ENCODE measurements at regions not wholly inside any gene's neighbourhood (a gene's known extent, or its start where the extent isn't known, plus 50 kb on each side); places are given as distances from the start of the nearest gene placed in this dataset.
"Not testable (repeated sequence)": the region's sequence is repeated elsewhere in the genome, so short reads cannot be mapped to it uniquely, and the experiment has no call there.

DNA sequence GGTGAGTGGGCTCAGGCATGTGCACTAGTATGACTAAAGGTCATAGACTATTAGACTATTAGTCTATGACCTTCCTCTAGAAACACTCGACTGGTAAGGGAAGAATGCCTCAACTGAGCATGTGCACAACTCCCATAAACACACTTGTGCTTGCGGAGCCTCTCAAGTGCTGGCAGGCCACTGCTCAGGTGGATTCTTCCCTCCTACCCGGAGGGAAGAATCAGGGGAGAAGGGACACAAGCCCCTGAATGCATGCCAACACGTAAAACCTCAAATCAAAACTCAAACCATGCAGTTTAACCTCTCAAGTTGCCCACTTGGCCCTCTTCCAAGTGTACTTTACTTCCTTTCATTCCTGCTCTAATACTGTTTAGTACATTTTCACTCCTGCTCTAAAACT lies 287.6 kb upstream of the SGCG start:
- H3K4me3 ChIP-seq, result no peak overlapping the region
- no peak overlapping the region for H3K27ac ChIP-seq
- H3K36me3 ChIP-seq, result no peaks in the 10 kb centered on the region
- H3K4me1 ChIP-seq, result no peaks in the 10 kb centered on the region
- no peak for DNase-seq
- TF ChIP-seq, protein P1, sequence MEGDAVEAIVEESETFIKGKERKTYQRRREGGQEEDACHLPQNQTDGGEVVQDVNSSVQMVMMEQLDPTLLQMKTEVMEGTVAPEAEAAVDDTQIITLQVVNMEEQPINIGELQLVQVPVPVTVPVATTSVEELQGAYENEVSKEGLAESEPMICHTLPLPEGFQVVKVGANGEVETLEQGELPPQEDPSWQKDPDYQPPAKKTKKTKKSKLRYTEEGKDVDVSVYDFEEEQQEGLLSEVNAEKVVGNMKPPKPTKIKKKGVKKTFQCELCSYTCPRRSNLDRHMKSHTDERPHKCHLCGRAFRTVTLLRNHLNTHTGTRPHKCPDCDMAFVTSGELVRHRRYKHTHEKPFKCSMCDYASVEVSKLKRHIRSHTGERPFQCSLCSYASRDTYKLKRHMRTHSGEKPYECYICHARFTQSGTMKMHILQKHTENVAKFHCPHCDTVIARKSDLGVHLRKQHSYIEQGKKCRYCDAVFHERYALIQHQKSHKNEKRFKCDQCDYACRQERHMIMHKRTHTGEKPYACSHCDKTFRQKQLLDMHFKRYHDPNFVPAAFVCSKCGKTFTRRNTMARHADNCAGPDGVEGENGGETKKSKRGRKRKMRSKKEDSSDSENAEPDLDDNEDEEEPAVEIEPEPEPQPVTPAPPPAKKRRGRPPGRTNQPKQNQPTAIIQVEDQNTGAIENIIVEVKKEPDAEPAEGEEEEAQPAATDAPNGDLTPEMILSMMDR (IDR thresholded peaks at IDR 0.05), result no peak
- peaks cover 0 to 11% (median 0%) of the 10 kb centered on the region in 11 donors for H3K9me3 ChIP-seq
- H3K27me3 ChIP-seq, result no peaks in the 10 kb centered on the region
- no peak for ATAC-seq
- intact Hi-C loops (cut with DNase I), result no loop called here
- WGBS, 2 donors, result 68 to 72% methylated on average over 4 of the region's 4 CpGs

DNA sequence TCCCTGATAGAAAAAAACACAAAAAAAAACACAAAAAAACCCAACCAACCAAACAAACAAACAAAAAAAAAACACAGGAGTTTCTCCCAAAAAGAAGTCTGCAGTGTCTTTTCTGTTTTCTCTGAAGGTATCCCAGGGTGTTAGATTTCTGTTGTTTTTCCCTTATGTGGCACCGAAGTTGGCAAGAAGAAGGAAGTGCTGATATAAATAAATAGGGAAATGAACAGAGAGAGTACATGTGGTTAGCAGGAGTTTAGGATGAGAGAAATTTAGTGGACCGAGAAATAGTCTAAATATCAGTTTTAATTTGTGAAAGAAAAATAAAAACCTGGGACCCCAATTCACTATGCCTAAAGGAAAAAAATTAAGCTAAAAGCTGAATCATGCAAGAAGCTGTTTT lies 287.0 kb upstream of the SGCG start:
- WGBS, 2 donors, result 66 to 75% methylated on average over 2 of the region's 2 CpGs
- Histone ChIP-seq H3K36me3 (no peaks in the 10 kb centered on the region), H3K9me3 (peaks cover 0 to 11% (median 0%) of the 10 kb centered on the region in 11 donors), H3K27me3 (no peaks in the 10 kb centered on the region), H3K4me1 (no peaks in the 10 kb centered on the region), H3K27ac (no peak overlapping the region), H3K4me3 (no peak overlapping the region)
- DNase-seq (no peak), ATAC-seq (no peak)
- intact Hi-C loops (cut with DNase I), result no loop called here
- TF ChIP-seq, protein P1 (IDR thresholded peaks at IDR 0.05), result no peak

DNA sequence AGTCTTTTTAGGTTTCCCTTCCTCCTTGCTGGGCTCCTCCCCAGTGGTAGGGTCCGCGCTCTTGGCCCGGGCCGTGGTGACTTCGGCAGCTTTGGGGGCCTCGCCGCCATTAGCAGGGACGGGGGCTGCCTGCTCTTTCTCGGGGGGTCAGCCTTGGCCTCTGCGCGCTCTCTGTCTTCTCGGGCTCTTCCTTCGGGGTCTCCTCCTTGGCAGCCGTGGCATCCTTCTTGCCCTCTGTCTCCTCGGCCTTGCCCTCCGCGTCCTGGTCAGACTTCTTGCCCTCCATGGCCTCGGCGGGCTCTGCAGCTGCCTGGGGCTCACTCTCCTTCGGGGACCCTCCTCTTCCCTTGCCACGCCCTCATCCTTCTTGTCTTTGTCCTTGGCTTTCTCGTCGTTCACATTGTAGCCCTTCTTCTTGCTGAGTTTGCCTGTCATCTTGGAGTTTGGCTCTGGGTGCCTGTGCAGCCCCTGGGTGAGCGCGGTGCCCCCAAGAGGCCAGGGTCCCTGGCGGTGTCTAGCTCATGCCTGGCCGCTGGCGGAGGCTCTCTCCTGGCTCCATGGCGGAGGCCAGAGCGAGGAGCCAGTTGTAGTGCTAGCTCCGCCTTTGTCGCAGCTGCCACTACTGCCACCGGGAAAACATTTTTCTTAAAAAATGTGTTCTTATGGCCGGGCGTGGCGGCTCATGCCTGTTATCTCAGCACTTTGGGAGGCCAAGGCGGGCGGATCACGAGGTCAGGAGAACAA lies 283.0 kb upstream of the SGCG start:
- no peaks in the 10 kb centered on the region for H3K27me3 ChIP-seq
- DNase-seq (no peak), ATAC-seq (no peak)
- H3K4me1 ChIP-seq, result no peaks in the 10 kb centered on the region
- 89 to 95% methylated on average over 39 of the region's 39 CpGs for WGBS, 2 donors
- intact Hi-C loops (cut with DNase I), result no loop called here
- TF ChIP-seq, protein P1 (IDR thresholded peaks at IDR 0.05), result no peak
- peaks cover 0 to 11% (median 0%) of the 10 kb centered on the region in 11 donors for H3K9me3 ChIP-seq
- no peak overlapping the region for H3K27ac ChIP-seq
- H3K4me3 ChIP-seq, result no peak overlapping the region
- H3K36me3 ChIP-seq, result no peaks in the 10 kb centered on the region

DNA sequence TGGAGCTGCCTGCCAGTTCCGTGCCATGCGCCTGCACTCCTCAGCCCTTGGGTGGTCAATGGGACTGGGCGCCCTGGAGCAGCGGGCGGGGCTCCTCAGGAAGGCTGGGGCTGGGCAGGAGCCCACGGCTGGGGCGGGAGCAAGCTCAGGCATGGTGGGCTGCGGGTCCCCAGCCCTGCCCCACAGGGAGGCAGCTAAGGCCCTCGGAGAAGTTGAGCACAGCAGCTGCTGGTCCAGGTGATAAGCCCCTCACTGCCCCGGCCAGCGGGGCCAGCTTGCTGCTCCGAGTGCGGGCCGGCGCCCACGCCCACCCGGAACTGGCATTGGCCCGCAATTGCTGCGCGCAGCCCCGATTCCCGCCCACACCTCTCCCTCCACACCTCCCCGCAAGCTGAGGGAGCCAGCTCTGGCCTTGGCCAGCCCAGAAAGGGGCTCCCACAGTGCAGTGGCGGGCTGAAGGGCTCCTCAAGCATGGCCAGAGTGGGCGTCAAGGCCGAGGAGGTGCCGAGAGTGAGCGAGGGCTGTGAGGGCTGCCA lies 280.3 kb upstream of the SGCG start:
- H3K4me1 ChIP-seq; H3K36me3 ChIP-seq; H3K27ac ChIP-seq; H3K27me3 ChIP-seq; DNase-seq; ATAC-seq; H3K4me3 ChIP-seq; intact Hi-C loops (cut with DNase I): not testable (repeated sequence)
- 87 to 93% methylated on average over 28 of the region's 28 CpGs for WGBS, 2 donors
- peaks cover 0 to 11% (median 0%) of the 10 kb centered on the region in 11 donors for H3K9me3 ChIP-seq

DNA sequence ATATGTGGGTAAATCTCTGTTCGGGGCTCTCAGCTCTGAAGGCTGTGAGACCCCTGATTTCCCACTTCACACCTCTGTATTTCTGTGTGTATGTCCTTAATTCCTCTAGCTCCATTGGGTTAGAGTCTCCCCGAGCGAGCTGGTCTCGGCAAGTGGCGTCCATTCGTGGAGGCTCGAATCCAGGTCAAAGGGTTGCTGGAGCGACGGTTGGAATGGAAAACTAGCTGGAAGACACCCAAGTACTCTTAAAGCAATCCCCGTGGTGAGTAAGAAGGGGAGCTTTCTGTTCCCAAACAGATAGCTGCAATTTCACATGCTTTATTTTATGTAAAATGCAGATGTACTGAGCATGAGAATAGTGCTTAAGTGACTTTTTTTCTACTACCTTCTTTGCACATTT lies 277.5 kb upstream of the SGCG start:
- TF ChIP-seq, protein P1 (IDR thresholded peaks at IDR 0.05), result no peak
- peak in 1 of 2 donors; percentile 21 for DNase-seq
- no peak for ATAC-seq
- no peaks in the 10 kb centered on the region for H3K36me3 ChIP-seq
- H3K27me3 ChIP-seq, result no peaks in the 10 kb centered on the region
- H3K9me3 ChIP-seq, result peaks cover 0 to 11% (median 0%) of the 10 kb centered on the region in 11 donors
- 68 to 78% methylated on average over 10 of the region's 10 CpGs for WGBS, 2 donors
- H3K4me1 ChIP-seq, result no peaks in the 10 kb centered on the region
- H3K27ac ChIP-seq, result no peak overlapping the region
- intact Hi-C loops (cut with DNase I), result no loop called here
- H3K4me3 ChIP-seq, result no peak overlapping the region
